CD4-positive, alpha-beta T cell (primary cell): ENCODE measurements at regions not wholly inside any gene's neighbourhood (a gene's known extent, or its start where the extent isn't known, plus 50 kb on each side); places are given as distances from the start of the nearest gene placed in this dataset.

Experiments
- ATAC-seq: fragments of 200-7000 bp; cut with Tn5 transposase; one replicate; pipeline ENCODE4 v1.10.0; 2022; ENCODE audit warnings: mild to moderate bottlenecking; ENCODE audit not compliant: poor library complexity
- CTCF ChIA-PET: fragments of 350-600 bp; sonication (Branson Sonifier 250); formaldehyde crosslinking; loops from one replicate; lab custom pipeline; 2021; ENCODE audit warnings: antibody characterized with exemption, inconsistent platforms; lab: Charles Lee
- POLR2A ChIA-PET: fragments of 350-600 bp; sonication (Branson Sonifier 250); formaldehyde crosslinking; loops from one replicate; lab custom pipeline; 2021; ENCODE audit warnings: antibody characterized with exemption, inconsistent platforms; lab: Charles Lee
- DNase-seq, 14 experiments: peaks; one replicate each; pipeline ENCODE4 v3.0.0-alpha.2; 2013 to 2020; ENCODE audit warnings: mixed read lengths in 2 of 14
- H3K27ac ChIP-seq, 2 donors: one replicate each; pipeline versions ENCODE4 v1.5.1 to v1.7.0; 2013; ENCODE audit warnings: low read length in 2 of 2, low read depth in 1 of 2, mild to moderate bottlenecking in 1 of 2
- H3K27me3 ChIP-seq, 2 experiments: 1 replicate in 1 of 2; 2 replicates in 1 of 2; pipeline versions ENCODE4 v1.6.1 to v1.7.0; 2013; ENCODE audit warnings: low read length in 2 of 2, control low read depth in 1 of 2, mild to moderate bottlenecking in 1 of 2, moderate library complexity in 1 of 2; ENCODE audit not compliant: insufficient read depth in 2 of 2, control insufficient read depth in 1 of 2
- H3K36me3 ChIP-seq: one replicate; pipeline ENCODE4 v1.6.1; 2013; ENCODE audit warnings: low read length, control low read depth; ENCODE audit not compliant: insufficient read depth
- H3K4me1 ChIP-seq: one replicate; pipeline ENCODE4 v1.6.1; 2013; ENCODE audit warnings: low read length, control low read depth; ENCODE audit not compliant: insufficient read depth
- H3K4me3 ChIP-seq: one replicate; pipeline ENCODE4 v1.5.1; 2013; ENCODE audit warnings: mild to moderate bottlenecking, low read length, moderate library complexity
- H3K9me3 ChIP-seq, 2 experiments: 1 replicate in 1 of 2; 2 replicates in 1 of 2; pipeline versions ENCODE4 v1.6.1 to v1.7.0; 2013; ENCODE audit warnings: low read length in 2 of 2, mild to moderate bottlenecking in 2 of 2, control low read depth in 1 of 2, moderate library complexity in 1 of 2; ENCODE audit not compliant: control insufficient read depth in 1 of 2, insufficient read depth in 1 of 2
- H3K27ac Mint-ChIP-seq: one replicate; pipeline ENCODE4 v1.8.0; 2020; ENCODE audit warnings: mixed read lengths
- H3K27me3 Mint-ChIP-seq: one replicate; pipeline ENCODE4 v1.8.0; 2021; ENCODE audit warnings: mixed read lengths
- H3K36me3 Mint-ChIP-seq: one replicate; pipeline ENCODE4 v1.8.0; 2021; ENCODE audit warnings: low read depth, mixed read lengths
- H3K4me1 Mint-ChIP-seq: one replicate; pipeline ENCODE4 v1.8.0; 2021; ENCODE audit warnings: low read depth, mixed read lengths
- H3K4me3 Mint-ChIP-seq: one replicate; pipeline ENCODE4 v1.8.0; 2020; ENCODE audit warnings: mild to moderate bottlenecking, mixed read lengths
- H3K9me3 Mint-ChIP-seq: one replicate; pipeline ENCODE4 v1.8.0; 2020; ENCODE audit warnings: mixed read lengths
- intact Hi-C, 2 experiments: fragments of 100-400 bp; cut with DNase I in 1 of 2; cut with micrococcal nuclease in 1 of 2; formaldehyde crosslinking; loops; one replicate each; pipeline versions ENCODE4 v1.15.1 to v1.9.0; 2023 to 2025; cut with DNase I, micrococcal nuclease
- TF ChIP-seq, protein P1 (sequence below): fragments of 200-600 bp; IDR thresholded peaks from one replicate; pipeline ENCODE4 v1.8.0; 2022; ENCODE audit warnings: antibody characterized with exemption, mild to moderate bottlenecking

GRCh38 chr5:114174837-114175236 lies 187.0 kb upstream of the KCNN2 start:
- H3K4me3 ChIP-seq: no peak overlapping the region
- no peak overlapping the region for H3K27ac ChIP-seq
- no peak overlapping the region for H3K27ac Mint-ChIP-seq
- H3K36me3 ChIP-seq: no peaks in the 10 kb centered on the region
- POLR2A ChIA-PET: no interaction called here
- DNase-seq: no peak
- H3K9me3 ChIP-seq: no peaks in the 10 kb centered on the region
- ATAC-seq: no peak
- H3K4me1 Mint-ChIP-seq: no peaks in the 10 kb centered on the region
- H3K4me1 ChIP-seq: no peaks in the 10 kb centered on the region
- CTCF ChIA-PET: no interaction called here
- no peaks in the 10 kb centered on the region for H3K27me3 ChIP-seq
- TF ChIP-seq, protein P1, sequence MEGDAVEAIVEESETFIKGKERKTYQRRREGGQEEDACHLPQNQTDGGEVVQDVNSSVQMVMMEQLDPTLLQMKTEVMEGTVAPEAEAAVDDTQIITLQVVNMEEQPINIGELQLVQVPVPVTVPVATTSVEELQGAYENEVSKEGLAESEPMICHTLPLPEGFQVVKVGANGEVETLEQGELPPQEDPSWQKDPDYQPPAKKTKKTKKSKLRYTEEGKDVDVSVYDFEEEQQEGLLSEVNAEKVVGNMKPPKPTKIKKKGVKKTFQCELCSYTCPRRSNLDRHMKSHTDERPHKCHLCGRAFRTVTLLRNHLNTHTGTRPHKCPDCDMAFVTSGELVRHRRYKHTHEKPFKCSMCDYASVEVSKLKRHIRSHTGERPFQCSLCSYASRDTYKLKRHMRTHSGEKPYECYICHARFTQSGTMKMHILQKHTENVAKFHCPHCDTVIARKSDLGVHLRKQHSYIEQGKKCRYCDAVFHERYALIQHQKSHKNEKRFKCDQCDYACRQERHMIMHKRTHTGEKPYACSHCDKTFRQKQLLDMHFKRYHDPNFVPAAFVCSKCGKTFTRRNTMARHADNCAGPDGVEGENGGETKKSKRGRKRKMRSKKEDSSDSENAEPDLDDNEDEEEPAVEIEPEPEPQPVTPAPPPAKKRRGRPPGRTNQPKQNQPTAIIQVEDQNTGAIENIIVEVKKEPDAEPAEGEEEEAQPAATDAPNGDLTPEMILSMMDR: no peak
- intact Hi-C loops: no loop called here
- no peaks in the 10 kb centered on the region for H3K27me3 Mint-ChIP-seq
- H3K9me3 Mint-ChIP-seq: peaks cover 6% of the 10 kb centered on the region
- H3K36me3 Mint-ChIP-seq: no peaks in the 10 kb centered on the region
- H3K4me3 Mint-ChIP-seq: no peak overlapping the region

GRCh38 chr5:114176356-114176755 lies 185.5 kb upstream of the KCNN2 start:
- Histone ChIP-seq H3K4me1 (no peaks in the 10 kb centered on the region), H3K9me3 (peaks cover 0 to 4% of the 10 kb centered on the region in 2 experiments), H3K27me3 (no peaks in the 10 kb centered on the region), H3K4me3 (no peak overlapping the region), H3K36me3 (no peaks in the 10 kb centered on the region), H3K27ac (no peak overlapping the region)
- DNase-seq (no peak), ATAC-seq (no peak)
- Mint-ChIP-seq H3K4me1 (no peaks in the 10 kb centered on the region), H3K36me3 (no peaks in the 10 kb centered on the region), H3K9me3 (peaks cover 5% of the 10 kb centered on the region), H3K27me3 (no peaks in the 10 kb centered on the region), H3K4me3 (no peak overlapping the region), H3K27ac (no peak overlapping the region)
- TF ChIP-seq, protein P1: no peak
- POLR2A ChIA-PET: no interaction called here
- intact Hi-C loops: no loop called here
- CTCF ChIA-PET: no interaction called here

GRCh38 chr5:114179134-114179533 lies 182.7 kb upstream of the KCNN2 start:
- no peak for ATAC-seq

More at GRCh38 chr5:114179134-114179533, 182.7 kb upstream of the KCNN2 start:
- CTCF ChIA-PET: no interaction called here
- H3K27ac ChIP-seq: no peak overlapping the region
- H3K27ac Mint-ChIP-seq: no peak overlapping the region
- H3K4me1 Mint-ChIP-seq: no peaks in the 10 kb centered on the region
- H3K36me3 Mint-ChIP-seq: no peaks in the 10 kb centered on the region
- no peaks in the 10 kb centered on the region for H3K4me1 ChIP-seq
- peaks cover 0 to 4% of the 10 kb centered on the region in 2 experiments for H3K9me3 ChIP-seq
- POLR2A ChIA-PET: no interaction called here
- no peak overlapping the region for H3K4me3 Mint-ChIP-seq
- H3K36me3 ChIP-seq: no peaks in the 10 kb centered on the region
- H3K9me3 Mint-ChIP-seq: peaks cover 3% of the 10 kb centered on the region
- TF ChIP-seq, protein P1: no peak
- intact Hi-C loops: no loop called here
- no peaks in the 10 kb centered on the region for H3K27me3 Mint-ChIP-seq
- no peak overlapping the region for H3K4me3 ChIP-seq
- no peak for DNase-seq
- H3K27me3 ChIP-seq: no peaks in the 10 kb centered on the region
